Suprapubic skin (tissue), 3 donors: ENCODE measurements at regions not wholly inside any gene's neighbourhood (a gene's known extent, or its start where the extent isn't known, plus 50 kb on each side); places are given as distances from the start of the nearest gene placed in this dataset.

Experiments used
- POLR2A ChIP-seq, 2 donors: fragments of 450-650 bp; IDR thresholded peaks; one replicate each; pipeline ENCODE4 v1.6.1; 2017; ENCODE audit warnings: antibody characterized with exemption in 2 of 2, mild to moderate bottlenecking in 2 of 2, moderate library complexity in 2 of 2
- TF ChIP-seq, protein P1 (sequence below), 2 donors: fragments of 200-600 bp in 1 of 2; fragments of 450-650 bp in 1 of 2; sonication (generic) in 1 of 2; IDR thresholded peaks; one replicate each; pipeline ENCODE4 v1.5.1; 2016 to 2019; ENCODE audit warnings: antibody characterized with exemption in 2 of 2, mild to moderate bottlenecking in 1 of 2, moderate library complexity in 1 of 2

DNA sequence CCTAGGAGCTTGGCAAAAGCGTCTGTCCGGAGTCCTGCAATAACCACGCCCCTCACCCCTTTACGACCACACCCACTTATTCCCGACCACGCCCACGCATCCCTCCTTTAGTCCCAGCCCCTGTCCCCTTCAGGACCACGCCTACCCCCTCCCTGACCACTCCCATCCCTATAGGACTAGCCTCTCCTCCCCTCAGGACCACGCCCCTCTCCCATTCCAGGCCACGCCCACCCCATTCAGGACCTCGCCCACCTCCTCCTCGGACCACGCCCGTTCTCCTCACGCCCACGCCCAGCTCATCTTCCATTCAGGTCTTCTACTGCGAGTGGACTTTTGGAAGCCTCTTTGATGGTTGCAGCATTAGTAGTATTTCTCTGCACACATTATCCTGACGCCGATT, 131.2 kb upstream of the STX18 start:
- TF ChIP-seq, protein P1, sequence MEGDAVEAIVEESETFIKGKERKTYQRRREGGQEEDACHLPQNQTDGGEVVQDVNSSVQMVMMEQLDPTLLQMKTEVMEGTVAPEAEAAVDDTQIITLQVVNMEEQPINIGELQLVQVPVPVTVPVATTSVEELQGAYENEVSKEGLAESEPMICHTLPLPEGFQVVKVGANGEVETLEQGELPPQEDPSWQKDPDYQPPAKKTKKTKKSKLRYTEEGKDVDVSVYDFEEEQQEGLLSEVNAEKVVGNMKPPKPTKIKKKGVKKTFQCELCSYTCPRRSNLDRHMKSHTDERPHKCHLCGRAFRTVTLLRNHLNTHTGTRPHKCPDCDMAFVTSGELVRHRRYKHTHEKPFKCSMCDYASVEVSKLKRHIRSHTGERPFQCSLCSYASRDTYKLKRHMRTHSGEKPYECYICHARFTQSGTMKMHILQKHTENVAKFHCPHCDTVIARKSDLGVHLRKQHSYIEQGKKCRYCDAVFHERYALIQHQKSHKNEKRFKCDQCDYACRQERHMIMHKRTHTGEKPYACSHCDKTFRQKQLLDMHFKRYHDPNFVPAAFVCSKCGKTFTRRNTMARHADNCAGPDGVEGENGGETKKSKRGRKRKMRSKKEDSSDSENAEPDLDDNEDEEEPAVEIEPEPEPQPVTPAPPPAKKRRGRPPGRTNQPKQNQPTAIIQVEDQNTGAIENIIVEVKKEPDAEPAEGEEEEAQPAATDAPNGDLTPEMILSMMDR (IDR thresholded peaks at IDR 0.05) = no peak
- TF ChIP-seq POLR2A (IDR thresholded peaks at IDR 0.05) = no peak
